ENCODE measurements at regions not wholly inside any gene's neighbourhood (a gene's known extent, or its start where the extent isn't known, plus 50 kb on each side); places are given as distances from the start of the nearest gene placed in this dataset.

DNA sequence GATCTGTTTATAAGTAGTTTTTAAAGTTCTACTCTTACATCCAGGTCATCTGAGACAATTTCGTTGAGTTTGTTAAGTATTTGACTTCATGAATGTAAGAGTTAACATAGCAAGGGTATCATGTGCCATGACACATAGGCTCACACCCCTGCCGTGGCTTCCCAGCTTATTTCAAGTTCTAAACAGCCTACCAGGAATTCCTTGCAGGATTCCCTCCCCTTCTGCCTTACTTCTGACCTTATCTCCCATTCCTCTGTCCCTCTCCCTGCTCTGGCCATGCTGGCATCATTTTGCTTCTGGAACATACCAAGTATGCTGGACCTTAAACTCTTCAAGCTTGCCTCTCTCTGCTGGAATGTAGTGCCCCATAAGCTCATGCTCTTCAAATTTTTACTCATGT is 369.9 kb upstream of the PCDH7 start:
- no peak for DNase-seq

- no peak for DNase-seq
These were observed 365.6 kb upstream of the PCDH7 start for GRCh38 chr4:30354605-30355004.

GRCh38 chr4:30362436-30362835 is 357.7 kb upstream of the PCDH7 start:
- DNase-seq = no peak

GRCh38 chr4:30370105-30370504 is 350.1 kb upstream of the PCDH7 start:
- no peak for DNase-seq

GRCh38 chr4:30380404-30380998 is 339.7 kb upstream of the PCDH7 start:
- DNase-seq = no peak

DNA sequence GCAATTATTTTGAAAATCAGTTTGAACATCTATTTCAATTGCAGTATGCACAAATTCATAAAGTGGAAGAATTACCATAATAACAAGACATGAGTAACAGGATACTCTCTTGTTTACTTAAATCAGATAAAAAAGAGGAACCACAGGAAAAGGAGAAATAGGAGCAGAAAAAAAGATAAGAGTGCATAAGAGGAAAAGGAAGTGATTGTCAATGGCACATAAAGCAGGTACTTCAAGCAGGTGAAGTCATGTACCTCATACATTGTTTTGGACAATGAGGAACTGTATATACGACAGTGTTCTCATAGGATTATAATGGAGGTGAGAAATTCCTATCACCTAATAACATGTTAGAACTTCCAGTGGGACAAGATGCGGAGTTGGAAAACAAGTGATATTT is 334.5 kb upstream of the PCDH7 start:
- DNase-seq = no peak

DNA sequence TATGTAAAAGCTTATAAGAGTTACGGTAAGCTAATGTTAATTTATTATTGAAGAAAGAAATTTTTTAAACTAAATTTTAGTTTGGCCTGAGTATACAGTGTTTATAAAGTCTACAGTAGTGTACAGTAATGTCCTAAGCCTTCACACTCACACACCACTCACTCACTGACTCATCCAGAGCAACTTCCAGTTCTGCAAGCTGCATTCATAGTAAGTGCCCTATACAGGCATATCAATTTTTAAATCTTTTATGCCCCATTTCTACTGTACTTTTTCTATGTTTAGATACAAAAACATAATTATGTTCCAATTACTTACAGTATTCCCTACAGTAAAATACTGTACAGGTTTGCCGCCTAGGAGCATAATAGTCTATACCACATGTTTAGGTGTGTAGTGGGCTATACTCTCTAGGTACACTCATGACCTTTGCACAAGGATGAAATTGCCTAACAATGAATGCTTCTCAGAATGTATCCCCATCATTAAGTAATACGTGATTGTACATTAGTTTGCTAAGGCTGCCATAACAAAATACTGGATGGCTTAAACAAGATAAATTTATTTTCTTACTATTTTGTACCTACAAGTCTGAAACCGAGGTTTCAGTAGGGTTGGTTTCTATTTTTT is 333.8 kb upstream of the PCDH7 start:
- no peak for DNase-seq

GRCh38 chr4:30395902-30396301 is 324.3 kb upstream of the PCDH7 start:
- no peak for DNase-seq

GRCh38 chr4:30396772-30397475 is 323.2 kb upstream of the PCDH7 start:
- no peak for DNase-seq

DNA sequence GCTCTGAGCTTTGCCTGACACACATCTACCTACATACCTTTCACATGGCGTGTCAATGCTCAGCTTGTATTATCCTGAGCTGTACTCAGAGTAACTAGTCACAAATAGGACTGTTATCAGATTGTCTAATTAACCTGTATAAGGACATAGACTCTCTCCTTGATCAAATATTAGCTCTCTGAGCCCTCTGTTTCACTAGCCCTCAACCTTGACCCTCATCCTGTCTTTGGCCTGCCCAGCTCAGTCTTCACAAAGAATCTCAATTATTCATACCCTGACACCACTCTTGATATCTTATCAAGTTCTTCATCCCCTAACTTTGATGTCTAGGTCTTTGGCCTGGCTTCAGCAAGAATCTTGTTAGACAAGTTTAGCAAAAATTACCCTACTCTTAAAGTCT is 320.7 kb upstream of the PCDH7 start:
- no peak for DNase-seq

GRCh38 chr4:30402276-30402675 is 317.9 kb upstream of the PCDH7 start:
- DNase-seq = no peak

DNA sequence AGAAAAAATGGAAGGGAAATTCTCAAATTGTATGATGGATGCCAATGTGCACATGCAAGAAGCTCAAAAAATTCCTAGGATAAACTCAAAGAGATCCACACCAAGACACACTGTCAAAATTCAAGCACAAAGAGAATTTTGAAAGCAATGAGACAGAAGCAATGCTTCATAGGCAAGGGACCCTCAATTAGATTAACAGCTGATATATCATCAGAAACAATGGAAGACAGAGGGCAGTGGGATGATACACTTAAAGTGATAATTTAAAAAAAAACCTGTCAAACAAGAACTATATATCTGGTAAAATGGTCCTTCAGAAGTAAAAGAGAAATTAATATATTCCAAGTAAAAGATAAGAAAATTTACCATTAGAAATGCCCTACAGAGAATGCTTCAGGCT is 306.3 kb upstream of the PCDH7 start:
- no peak for DNase-seq

DNA sequence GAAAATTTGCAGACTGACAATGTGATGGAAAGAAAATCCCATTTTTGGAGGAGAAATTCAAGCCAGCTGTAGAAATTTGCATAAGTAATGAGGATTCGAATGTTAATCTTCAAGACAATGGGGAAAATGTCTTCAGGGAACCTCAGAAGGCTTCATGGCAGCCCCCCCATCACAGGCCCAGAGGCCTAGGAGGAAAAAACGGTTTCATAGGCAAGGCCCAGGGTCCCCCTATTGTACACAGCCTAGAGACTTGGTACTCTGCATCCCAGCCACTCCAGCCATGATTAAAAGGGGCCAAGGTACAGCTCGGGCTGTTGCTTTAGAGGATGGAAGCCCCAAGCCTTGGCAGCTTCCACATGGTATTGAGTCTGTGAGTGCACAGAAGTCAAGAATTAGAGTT is 303.6 kb upstream of the PCDH7 start:
- no peak for DNase-seq

GRCh38 chr4:30427932-30428331 is 292.2 kb upstream of the PCDH7 start:
- DNase-seq = no peak

DNA sequence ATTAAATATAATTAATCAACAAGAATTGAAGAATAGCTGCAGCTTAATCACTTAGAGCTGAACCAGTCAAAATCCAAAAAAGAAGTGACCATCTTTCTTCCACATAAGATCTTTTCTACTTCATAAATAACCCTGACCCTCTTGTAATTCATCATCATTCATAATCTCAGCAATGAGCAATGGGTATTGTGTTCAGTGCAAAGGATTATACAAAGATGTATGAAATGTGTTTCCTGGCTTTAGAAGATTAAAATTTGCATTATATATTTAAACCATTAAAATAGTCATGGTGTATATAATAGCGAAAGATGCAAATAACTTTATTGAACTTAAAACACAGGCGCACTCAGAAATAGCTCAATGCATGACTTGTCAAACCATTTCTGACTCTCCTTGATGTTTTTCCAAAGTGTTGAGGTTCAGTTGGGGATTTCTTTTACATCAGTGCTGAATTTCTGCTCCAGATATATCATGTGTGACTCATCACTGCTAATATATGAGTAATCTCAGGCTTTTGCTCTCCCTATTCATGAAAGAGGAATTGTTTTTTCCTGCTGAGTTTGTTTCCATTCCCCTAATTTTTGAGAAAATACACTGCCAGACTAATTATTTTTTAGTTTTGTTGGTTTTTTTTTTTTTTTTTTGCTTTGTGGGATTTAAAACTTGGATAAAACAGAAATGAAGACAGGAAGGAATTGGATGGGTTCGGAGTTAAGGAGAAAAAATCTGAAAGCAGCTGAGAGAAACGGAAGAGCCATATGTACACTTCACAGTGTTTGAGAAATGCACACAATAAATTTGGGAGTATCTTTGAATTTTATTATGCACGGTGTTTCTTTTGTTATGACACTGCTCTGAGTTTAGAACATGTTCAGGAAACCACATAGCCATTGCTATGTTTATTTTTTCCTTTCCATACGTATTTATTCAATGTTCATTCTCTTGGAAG is 290.1 kb upstream of the PCDH7 start:
- no peak for DNase-seq

GRCh38 chr4:30434656-30435055 is 285.5 kb upstream of the PCDH7 start:
- DNase-seq = no peak

DNA sequence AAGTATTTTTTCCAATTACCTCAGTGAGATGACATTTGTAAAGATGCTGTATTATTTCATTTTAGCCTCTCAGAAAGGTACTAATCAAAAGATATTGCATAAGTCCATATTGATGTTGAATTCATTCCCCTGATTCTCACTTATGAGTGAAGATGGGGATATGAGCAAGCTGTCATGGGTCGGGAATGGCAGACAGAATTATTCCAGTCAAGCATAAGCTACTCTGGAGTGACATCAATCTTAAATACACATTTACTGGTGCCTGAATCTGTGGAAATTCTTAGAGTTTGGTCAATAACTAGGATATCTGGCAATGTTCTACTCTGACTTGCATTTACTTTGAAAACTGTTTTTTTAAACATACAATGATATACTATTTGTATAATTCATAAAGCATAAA is 283.8 kb upstream of the PCDH7 start:
- DNase-seq = no peak

- no peak for DNase-seq
These were observed 282.9 kb upstream of the PCDH7 start for GRCh38 chr4:30437316-30437715.

DNA sequence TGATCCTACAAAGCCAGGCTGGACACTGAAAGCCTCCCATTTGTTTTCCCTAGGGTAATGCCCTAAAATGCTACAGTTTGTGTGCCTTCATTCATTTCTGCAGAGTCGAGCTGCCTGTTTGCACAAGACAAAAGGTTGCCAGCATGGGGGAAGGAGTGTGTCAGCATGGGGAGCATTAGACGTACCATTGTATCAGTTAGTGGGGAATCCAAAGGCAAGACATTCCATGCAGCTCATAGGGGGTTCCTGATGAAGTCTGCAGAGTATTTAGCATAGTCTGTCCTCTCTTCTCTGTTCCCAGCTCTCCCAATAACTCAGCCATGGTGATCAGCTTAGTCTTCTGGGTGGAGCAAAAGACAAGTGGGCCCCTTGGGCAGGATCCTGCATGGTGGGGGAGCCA is 276.9 kb upstream of the PCDH7 start:
- no peak for DNase-seq

- DNase-seq = no peak
These were observed 269.7 kb upstream of the PCDH7 start for GRCh38 chr4:30450474-30450873.

DNA sequence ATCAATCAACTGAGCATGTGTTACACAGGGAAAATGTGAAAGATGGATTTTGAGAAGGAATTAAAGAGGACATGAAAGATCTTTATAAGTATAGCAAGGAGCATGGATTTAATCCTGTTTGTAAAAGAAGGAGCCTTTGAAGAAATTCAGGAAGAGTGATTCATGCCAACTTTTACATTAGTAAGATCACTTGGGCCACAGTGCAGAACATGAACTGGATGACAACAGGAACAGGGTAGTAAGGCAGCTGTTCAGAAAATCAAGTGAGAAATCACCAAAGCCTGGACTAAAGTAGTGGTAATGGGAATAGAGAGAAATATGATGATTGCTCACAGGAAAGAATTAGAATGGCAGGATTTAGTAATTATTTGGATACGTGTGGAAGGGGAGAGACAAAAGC is 265.7 kb upstream of the PCDH7 start:
- no peak for DNase-seq

DNA sequence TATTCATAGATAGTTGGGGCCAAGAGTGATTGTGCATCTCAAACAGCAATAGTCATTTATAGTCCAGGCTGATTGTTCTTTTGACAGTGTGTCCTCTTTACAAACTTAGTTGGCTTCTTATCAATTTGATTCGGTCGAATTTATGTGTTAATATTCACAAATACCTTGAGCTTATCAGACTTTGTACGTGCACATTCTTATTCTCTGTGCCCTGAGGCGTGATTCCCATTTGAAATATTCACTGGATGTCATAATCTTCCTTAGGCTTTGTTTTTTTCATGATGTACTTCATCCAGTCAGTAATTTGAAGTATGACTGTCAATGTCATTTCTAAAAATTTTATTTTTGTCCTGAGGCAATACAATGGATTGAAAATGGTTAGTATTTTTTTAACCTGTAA is 263.5 kb upstream of the PCDH7 start:
- DNase-seq = no peak

GRCh38 chr4:30460818-30461217 is 259.4 kb upstream of the PCDH7 start:
- DNase-seq = no peak

- DNase-seq = no peak
These were observed 259.0 kb upstream of the PCDH7 start for GRCh38 chr4:30461218-30461617.
